SU-DHL-6 (cell line): ENCODE measurements at regions not wholly inside any gene's neighbourhood (a gene's known extent, or its start where the extent isn't known, plus 50 kb on each side); places are given as distances from the start of the nearest gene placed in this dataset.
"Not testable (repeated sequence)": the region's sequence is repeated elsewhere in the genome, so short reads cannot be mapped to it uniquely, and the experiment has no call there.

ENCODE experiments used
- EZH2phosphoT487 ChIP-seq: fragments of 200-600 bp; sonication (generic), shearing (Covaris generic); conservative IDR thresholded peaks from 2 replicates; pipeline ENCODE4 v1.6.1; 2018; ENCODE audit warnings: mild to moderate bottlenecking, antibody characterized with exemption, low read length, moderate library complexity, mixed read lengths
- TF ChIP-seq, protein P1 (sequence below): fragments of 200-600 bp; sonication (generic); IDR thresholded peaks from one replicate; pipeline ENCODE4 v1.5.1; 2017; ENCODE audit warnings: antibody characterized with exemption, mild to moderate bottlenecking, low read length, moderate library complexity; ENCODE audit not compliant: insufficient read depth, poor library complexity, severe bottlenecking

- TF ChIP-seq, protein P1, sequence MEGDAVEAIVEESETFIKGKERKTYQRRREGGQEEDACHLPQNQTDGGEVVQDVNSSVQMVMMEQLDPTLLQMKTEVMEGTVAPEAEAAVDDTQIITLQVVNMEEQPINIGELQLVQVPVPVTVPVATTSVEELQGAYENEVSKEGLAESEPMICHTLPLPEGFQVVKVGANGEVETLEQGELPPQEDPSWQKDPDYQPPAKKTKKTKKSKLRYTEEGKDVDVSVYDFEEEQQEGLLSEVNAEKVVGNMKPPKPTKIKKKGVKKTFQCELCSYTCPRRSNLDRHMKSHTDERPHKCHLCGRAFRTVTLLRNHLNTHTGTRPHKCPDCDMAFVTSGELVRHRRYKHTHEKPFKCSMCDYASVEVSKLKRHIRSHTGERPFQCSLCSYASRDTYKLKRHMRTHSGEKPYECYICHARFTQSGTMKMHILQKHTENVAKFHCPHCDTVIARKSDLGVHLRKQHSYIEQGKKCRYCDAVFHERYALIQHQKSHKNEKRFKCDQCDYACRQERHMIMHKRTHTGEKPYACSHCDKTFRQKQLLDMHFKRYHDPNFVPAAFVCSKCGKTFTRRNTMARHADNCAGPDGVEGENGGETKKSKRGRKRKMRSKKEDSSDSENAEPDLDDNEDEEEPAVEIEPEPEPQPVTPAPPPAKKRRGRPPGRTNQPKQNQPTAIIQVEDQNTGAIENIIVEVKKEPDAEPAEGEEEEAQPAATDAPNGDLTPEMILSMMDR, result not testable (repeated sequence)
- not testable (repeated sequence) for TF ChIP-seq EZH2phosphoT487
Measured at GRCh38 chr2:89291717-89292298, 600.3 kb downstream of the RPIA start.
